ENCODE measurements at regions not wholly inside any gene's neighbourhood (a gene's known extent, or its start where the extent isn't known, plus 50 kb on each side); places are given as distances from the start of the nearest gene placed in this dataset.

- Histone ChIP-seq H3K27ac (ENCODE audit: low read length) (no peak overlapping the region), H3K27me3 (ENCODE audit: control insufficient read depth, insufficient read depth, low read length) (no peaks in the 10 kb centered on the region), H3K36me3 (ENCODE audit: control insufficient read depth, insufficient read depth, low read length) (no peaks in the 10 kb centered on the region), H3K9me3 (ENCODE audit: control insufficient read depth, insufficient read depth, low read depth, low read length) (no peaks in the 10 kb centered on the region), H3K4me1 (ENCODE audit: control insufficient read depth, insufficient read depth, low read length) (no peaks in the 10 kb centered on the region), H3K4me3 (ENCODE audit: low read depth in 2 of 2, low read length in 2 of 2) (no peak overlapping the region)
- intact Hi-C loops (cut with micrococcal nuclease; ENCODE audit: unreplicated experiment) (no loop called here), in situ Hi-C loops (cut with HindIII; ENCODE audit: low pct_unique_long_range_greater_than_20kb, low sequenced_read_pairs) (no loop called here)
- BruUV-seq (replicated peaks), result no TSS peak
- CTCF ChIA-PET, result no interaction called here
- ATAC-seq (no peak), DNase-seq (ENCODE audit: low read depth, low spot score) (no peak)
- TF ChIP-seq, protein P1, sequence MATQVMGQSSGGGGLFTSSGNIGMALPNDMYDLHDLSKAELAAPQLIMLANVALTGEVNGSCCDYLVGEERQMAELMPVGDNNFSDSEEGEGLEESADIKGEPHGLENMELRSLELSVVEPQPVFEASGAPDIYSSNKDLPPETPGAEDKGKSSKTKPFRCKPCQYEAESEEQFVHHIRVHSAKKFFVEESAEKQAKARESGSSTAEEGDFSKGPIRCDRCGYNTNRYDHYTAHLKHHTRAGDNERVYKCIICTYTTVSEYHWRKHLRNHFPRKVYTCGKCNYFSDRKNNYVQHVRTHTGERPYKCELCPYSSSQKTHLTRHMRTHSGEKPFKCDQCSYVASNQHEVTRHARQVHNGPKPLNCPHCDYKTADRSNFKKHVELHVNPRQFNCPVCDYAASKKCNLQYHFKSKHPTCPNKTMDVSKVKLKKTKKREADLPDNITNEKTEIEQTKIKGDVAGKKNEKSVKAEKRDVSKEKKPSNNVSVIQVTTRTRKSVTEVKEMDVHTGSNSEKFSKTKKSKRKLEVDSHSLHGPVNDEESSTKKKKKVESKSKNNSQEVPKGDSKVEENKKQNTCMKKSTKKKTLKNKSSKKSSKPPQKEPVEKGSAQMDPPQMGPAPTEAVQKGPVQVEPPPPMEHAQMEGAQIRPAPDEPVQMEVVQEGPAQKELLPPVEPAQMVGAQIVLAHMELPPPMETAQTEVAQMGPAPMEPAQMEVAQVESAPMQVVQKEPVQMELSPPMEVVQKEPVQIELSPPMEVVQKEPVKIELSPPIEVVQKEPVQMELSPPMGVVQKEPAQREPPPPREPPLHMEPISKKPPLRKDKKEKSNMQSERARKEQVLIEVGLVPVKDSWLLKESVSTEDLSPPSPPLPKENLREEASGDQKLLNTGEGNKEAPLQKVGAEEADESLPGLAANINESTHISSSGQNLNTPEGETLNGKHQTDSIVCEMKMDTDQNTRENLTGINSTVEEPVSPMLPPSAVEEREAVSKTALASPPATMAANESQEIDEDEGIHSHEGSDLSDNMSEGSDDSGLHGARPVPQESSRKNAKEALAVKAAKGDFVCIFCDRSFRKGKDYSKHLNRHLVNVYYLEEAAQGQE (IDR thresholded peaks at IDR 0.05; ENCODE audit: insufficient read depth in 1 of 2, low read depth in 2 of 2, low read length in 1 of 2), result no peak
- no peak for TF ChIP-seq POLR2AphosphoS5 (IDR thresholded peaks at IDR 0.05; ENCODE audit: low read depth, low read length)
- no peak for TF ChIP-seq CTCF (IDR thresholded peaks at IDR 0.05)
- no peak for TF ChIP-seq SIN3A (IDR thresholded peaks at IDR 0.05; ENCODE audit: borderline replicate concordance, insufficient read depth, low read depth, low read length)
- no peak for TF ChIP-seq TCF7L2 (IDR thresholded peaks at IDR 0.05; ENCODE audit: low read depth, low read length)
- POLR2A ChIA-PET, result no interaction called here
These were observed 999.7 kb upstream of the SEL1L start for GRCh38 chr14:82533351-82533750.

DNA sequence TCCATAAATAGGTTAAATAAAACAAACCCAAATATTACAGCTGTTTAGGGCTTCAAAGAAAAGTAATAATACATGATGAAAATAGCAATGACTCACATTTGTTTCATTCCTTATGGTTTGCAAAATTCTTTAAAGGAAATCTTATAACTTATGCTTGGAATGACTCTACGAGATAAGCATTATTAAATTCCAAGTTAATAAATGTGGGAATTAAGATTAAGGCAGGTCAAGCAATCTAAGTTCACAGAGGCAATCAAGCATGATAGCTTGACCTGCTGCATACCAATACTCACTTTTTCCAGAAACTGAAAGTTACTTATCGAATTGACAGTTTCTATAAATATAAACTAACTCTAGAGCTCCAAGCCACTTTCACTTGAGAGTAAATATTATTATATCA is 1002.9 kb upstream of the SEL1L start:
- ATAC-seq, result no peak
- BruUV-seq (replicated peaks), result no TSS peak
- Histone ChIP-seq H3K9me3 (ENCODE audit: control insufficient read depth, insufficient read depth, low read depth, low read length) (no peaks in the 10 kb centered on the region), H3K27me3 (ENCODE audit: control insufficient read depth, insufficient read depth, low read length) (no peaks in the 10 kb centered on the region), H3K27ac (ENCODE audit: low read length) (no peak overlapping the region), H3K4me1 (ENCODE audit: control insufficient read depth, insufficient read depth, low read length) (no peaks in the 10 kb centered on the region), H3K36me3 (ENCODE audit: control insufficient read depth, insufficient read depth, low read length) (no peaks in the 10 kb centered on the region), H3K4me3 (ENCODE audit: low read depth in 2 of 2, low read length in 2 of 2) (no peak overlapping the region)
- ChIA-PET POLR2A (no interaction called here), CTCF (no interaction called here)
- in situ Hi-C loops (cut with HindIII; ENCODE audit: low pct_unique_long_range_greater_than_20kb, low sequenced_read_pairs), result no loop called here
- intact Hi-C loops (cut with micrococcal nuclease; ENCODE audit: unreplicated experiment), result no loop called here
- no peak for DNase-seq (ENCODE audit: low read depth, low spot score)
- TF ChIP-seq SIN3A (IDR thresholded peaks at IDR 0.05; ENCODE audit: borderline replicate concordance, insufficient read depth, low read depth, low read length) (no peak), POLR2AphosphoS5 (IDR thresholded peaks at IDR 0.05; ENCODE audit: low read depth, low read length) (no peak), TCF7L2 (IDR thresholded peaks at IDR 0.05; ENCODE audit: low read depth, low read length) (no peak), CTCF (IDR thresholded peaks at IDR 0.05) (no peak)
- TF ChIP-seq, protein P1 (IDR thresholded peaks at IDR 0.05; ENCODE audit: insufficient read depth in 1 of 2, low read depth in 2 of 2, low read length in 1 of 2), result no peak
